ENCODE measurements at regions not wholly inside any gene's neighbourhood (a gene's known extent, or its start where the extent isn't known, plus 50 kb on each side); places are given as distances from the start of the nearest gene placed in this dataset.
"Not testable (repeated sequence)": the region's sequence is repeated elsewhere in the genome, so short reads cannot be mapped to it uniquely, and the experiment has no call there.

GRCh38 chr12:89208661-89209096 lies 143.6 kb downstream of the DUSP6 start:
- peaks cover 15% of the 10 kb centered on the region for H3K27me3 ChIP-seq (ENCODE audit: low read depth)
- in situ Hi-C loops (cut with MboI; ENCODE audit: low sequenced_read_pairs), result no loop called here
- no peak overlapping the region for H3K4me3 ChIP-seq
- H3K4me1 ChIP-seq, result no peaks in the 10 kb centered on the region
- H3K9me3 ChIP-seq, result no peaks in the 10 kb centered on the region
- H3K36me3 ChIP-seq (replicated peaks), result no peaks in the 10 kb centered on the region
- no peak for DNase-seq (ENCODE audit: low spot score in 2 of 2)

- Histone ChIP-seq H3K4me1 (no peaks in the 10 kb centered on the region), H3K9me3 (no peaks in the 10 kb centered on the region), H3K27me3 (ENCODE audit: low read depth) (peaks cover 12% of the 10 kb centered on the region), H3K4me3 (no peak overlapping the region), H3K36me3 (replicated peaks) (no peaks in the 10 kb centered on the region)
- DNase-seq (ENCODE audit: low spot score in 2 of 2), result no peak
- in situ Hi-C loops (cut with MboI; ENCODE audit: low sequenced_read_pairs), result no loop called here
Observed at GRCh38 chr12:89206390-89206789, 145.9 kb downstream of the DUSP6 start.

GRCh38 chr12:89205517-89205916 lies 146.8 kb downstream of the DUSP6 start:
- in situ Hi-C loops (cut with MboI; ENCODE audit: low sequenced_read_pairs), result no loop called here
- Histone ChIP-seq H3K36me3 (replicated peaks) (no peaks in the 10 kb centered on the region), H3K4me3 (no peak overlapping the region), H3K9me3 (no peaks in the 10 kb centered on the region), H3K27me3 (ENCODE audit: low read depth) (peaks cover 8% of the 10 kb centered on the region), H3K4me1 (no peaks in the 10 kb centered on the region)
- no peak for DNase-seq (ENCODE audit: low spot score in 2 of 2)

- H3K4me3 ChIP-seq, result no peak overlapping the region
- H3K4me1 ChIP-seq, result no peaks in the 10 kb centered on the region
- no peaks in the 10 kb centered on the region for H3K36me3 ChIP-seq (replicated peaks)
- in situ Hi-C loops (cut with MboI; ENCODE audit: low sequenced_read_pairs), result no loop called here
- H3K27me3 ChIP-seq (ENCODE audit: low read depth), result peaks cover 8% of the 10 kb centered on the region
- no peaks in the 10 kb centered on the region for H3K9me3 ChIP-seq
- DNase-seq (ENCODE audit: low spot score in 2 of 2), result no peak
Observed at GRCh38 chr12:89203144-89203543, 149.2 kb downstream of the DUSP6 start.

GRCh38 chr12:89200217-89200616 lies 152.1 kb downstream of the DUSP6 start:
- in situ Hi-C loops (cut with MboI; ENCODE audit: low sequenced_read_pairs), result no loop called here
- Histone ChIP-seq H3K27me3 (ENCODE audit: low read depth) (no peaks in the 10 kb centered on the region; the same call in 1 of the 2 replicates), H3K9me3 (no peaks in the 10 kb centered on the region), H3K4me1 (no peaks in the 10 kb centered on the region), H3K4me3 (no peak overlapping the region), H3K36me3 (replicated peaks) (no peaks in the 10 kb centered on the region)
- no peak for DNase-seq (ENCODE audit: low spot score in 2 of 2)

- no peak overlapping the region for H3K4me3 ChIP-seq
- no peaks in the 10 kb centered on the region for H3K9me3 ChIP-seq
- H3K36me3 ChIP-seq (replicated peaks), result no peaks in the 10 kb centered on the region
- no peaks in the 10 kb centered on the region for H3K4me1 ChIP-seq
- DNase-seq (ENCODE audit: low spot score in 2 of 2), result no peak
- in situ Hi-C loops (cut with MboI; ENCODE audit: low sequenced_read_pairs), result no loop called here
- H3K27me3 ChIP-seq (ENCODE audit: low read depth), result no peaks in the 10 kb centered on the region
Observed at GRCh38 chr12:89195470-89195869, 156.8 kb downstream of the DUSP6 start.

- H3K4me3 ChIP-seq, result no peak overlapping the region
- H3K36me3 ChIP-seq (replicated peaks), result no peaks in the 10 kb centered on the region
- no peaks in the 10 kb centered on the region for H3K9me3 ChIP-seq
- in situ Hi-C loops (cut with MboI; ENCODE audit: low sequenced_read_pairs), result no loop called here
- no peaks in the 10 kb centered on the region for H3K27me3 ChIP-seq (ENCODE audit: low read depth)
- DNase-seq (ENCODE audit: low spot score in 2 of 2), result no peak
- no peaks in the 10 kb centered on the region for H3K4me1 ChIP-seq
Observed at GRCh38 chr12:89194683-89195082, 157.6 kb downstream of the DUSP6 start.

- Histone ChIP-seq H3K27me3 (ENCODE audit: low read depth) (no peaks in the 10 kb centered on the region), H3K4me3 (no peak overlapping the region), H3K4me1 (no peaks in the 10 kb centered on the region), H3K36me3 (replicated peaks) (no peaks in the 10 kb centered on the region), H3K9me3 (no peaks in the 10 kb centered on the region; the same call in 1 of the 2 replicates)
- in situ Hi-C loops (cut with MboI; ENCODE audit: low sequenced_read_pairs), result no loop called here
- no peak for DNase-seq (ENCODE audit: low spot score in 2 of 2)
Observed at GRCh38 chr12:89192429-89192828, 159.9 kb downstream of the DUSP6 start.

- H3K4me3 ChIP-seq; DNase-seq (ENCODE audit: low spot score in 2 of 2); H3K27me3 ChIP-seq (ENCODE audit: low read depth); H3K36me3 ChIP-seq (replicated peaks); in situ Hi-C loops (cut with MboI; ENCODE audit: low sequenced_read_pairs); H3K4me1 ChIP-seq; H3K9me3 ChIP-seq: not testable (repeated sequence)
Observed at GRCh38 chr12:89191597-89191996, 160.7 kb downstream of the DUSP6 start.

- no peaks in the 10 kb centered on the region for H3K27me3 ChIP-seq (ENCODE audit: low read depth)
- no peak for DNase-seq (ENCODE audit: low spot score in 2 of 2)
- in situ Hi-C loops (cut with MboI; ENCODE audit: low sequenced_read_pairs), result no loop called here
- no peaks in the 10 kb centered on the region; the same call in 1 of the 2 replicates for H3K9me3 ChIP-seq
- H3K4me3 ChIP-seq, result no peak overlapping the region
- H3K4me1 ChIP-seq, result no peaks in the 10 kb centered on the region
- no peaks in the 10 kb centered on the region for H3K36me3 ChIP-seq (replicated peaks)
Observed at GRCh38 chr12:89189448-89189847, 162.9 kb downstream of the DUSP6 start.

GRCh38 chr12:89187507-89187906 lies 164.8 kb downstream of the DUSP6 start:
- in situ Hi-C loops (cut with MboI; ENCODE audit: low sequenced_read_pairs), result no loop called here
- H3K4me1 ChIP-seq, result no peaks in the 10 kb centered on the region
- no peak overlapping the region for H3K4me3 ChIP-seq
- DNase-seq (ENCODE audit: low spot score in 2 of 2), result no peak
- H3K27me3 ChIP-seq (ENCODE audit: low read depth), result no peaks in the 10 kb centered on the region
- H3K36me3 ChIP-seq (replicated peaks), result no peaks in the 10 kb centered on the region
- no peaks in the 10 kb centered on the region; the same call in 1 of the 2 replicates for H3K9me3 ChIP-seq

GRCh38 chr12:89185889-89186288 lies 166.4 kb downstream of the DUSP6 start:
- no peaks in the 10 kb centered on the region for H3K27me3 ChIP-seq (ENCODE audit: low read depth)
- in situ Hi-C loops (cut with MboI; ENCODE audit: low sequenced_read_pairs), result no loop called here
- no peaks in the 10 kb centered on the region; the same call in 1 of the 2 replicates for H3K9me3 ChIP-seq
- DNase-seq (ENCODE audit: low spot score in 2 of 2), result no peak
- H3K4me1 ChIP-seq, result no peaks in the 10 kb centered on the region
- no peak overlapping the region for H3K4me3 ChIP-seq
- no peaks in the 10 kb centered on the region for H3K36me3 ChIP-seq (replicated peaks)

GRCh38 chr12:89185181-89185580 lies 167.1 kb downstream of the DUSP6 start:
- in situ Hi-C loops (cut with MboI; ENCODE audit: low sequenced_read_pairs), result no loop called here
- DNase-seq (ENCODE audit: low spot score in 2 of 2), result no peak
- no peaks in the 10 kb centered on the region for H3K36me3 ChIP-seq (replicated peaks)
- H3K9me3 ChIP-seq, result no peaks in the 10 kb centered on the region; the same call in 1 of the 2 replicates
- no peaks in the 10 kb centered on the region for H3K27me3 ChIP-seq (ENCODE audit: low read depth)
- no peaks in the 10 kb centered on the region for H3K4me1 ChIP-seq
- H3K4me3 ChIP-seq, result no peak overlapping the region

GRCh38 chr12:89183985-89184435 lies 168.3 kb downstream of the DUSP6 start:
- DNase-seq (ENCODE audit: low spot score in 2 of 2), result no peak
- no peaks in the 10 kb centered on the region for H3K9me3 ChIP-seq
- in situ Hi-C loops (cut with MboI; ENCODE audit: low sequenced_read_pairs), result no loop called here

GRCh38 chr12:89181271-89181920 lies 170.9 kb downstream of the DUSP6 start:
- Histone ChIP-seq H3K4me1 (no peaks in the 10 kb centered on the region), H3K4me3 (no peak overlapping the region), H3K9me3 (no peaks in the 10 kb centered on the region), H3K36me3 (replicated peaks) (no peaks in the 10 kb centered on the region), H3K27me3 (ENCODE audit: low read depth) (no peaks in the 10 kb centered on the region)
- in situ Hi-C loops (cut with MboI; ENCODE audit: low sequenced_read_pairs), result no loop called here
- DNase-seq (ENCODE audit: low spot score in 2 of 2), result no peak

More at GRCh38 chr12:89183985-89184435, 168.3 kb downstream of the DUSP6 start:
- Histone ChIP-seq H3K4me1 (no peaks in the 10 kb centered on the region), H3K4me3 (no peak overlapping the region), H3K27me3 (ENCODE audit: low read depth) (no peaks in the 10 kb centered on the region), H3K36me3 (replicated peaks) (no peaks in the 10 kb centered on the region)

Data from HAP-1 (cell line).